ENCODE measurements at regions not wholly inside any gene's neighbourhood (a gene's known extent, or its start where the extent isn't known, plus 50 kb on each side); places are given as distances from the start of the nearest gene placed in this dataset.
"Not testable (repeated sequence)": the region's sequence is repeated elsewhere in the genome, so short reads cannot be mapped to it uniquely, and the experiment has no call there.

DNA sequence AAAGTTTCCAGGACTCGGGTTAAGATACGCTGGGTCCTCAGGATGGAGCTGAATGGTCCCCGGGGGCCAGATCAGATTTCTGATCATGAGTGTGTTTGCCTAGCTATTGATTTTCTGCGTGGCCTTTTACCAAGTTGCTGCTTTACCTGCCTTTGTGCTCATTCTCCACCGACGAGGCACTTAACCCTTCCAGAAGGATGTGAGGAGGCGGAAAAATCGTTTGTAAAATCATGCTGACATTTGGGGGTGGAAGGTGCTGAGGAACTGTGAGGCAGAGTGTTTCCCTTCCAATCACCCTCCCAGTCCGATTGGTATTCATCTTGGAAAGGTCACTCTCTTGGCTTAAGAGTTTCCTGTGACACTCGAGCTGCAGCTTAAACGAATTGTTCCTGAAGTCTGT lies 337.1 kb upstream of the KAZN start:
- Histone ChIP-seq H3K27me3 (ENCODE audit: control insufficient read depth in 2 of 2, insufficient read depth in 1 of 2, low read length in 1 of 2) (no peaks in the 10 kb centered on the region), H3K4me3 (ENCODE audit: low read length in 2 of 2) (no peak overlapping the region), H3K9me3 (ENCODE audit: control insufficient read depth in 2 of 2, insufficient read depth in 1 of 2, low read length in 1 of 2) (no peaks in the 10 kb centered on the region), H3K27ac (ENCODE audit: low read depth in 1 of 2, low read length in 1 of 2) (no peak overlapping the region), H3K4me1 (ENCODE audit: control insufficient read depth in 2 of 2, insufficient read depth in 2 of 2, low read length in 2 of 2) (no peaks in the 10 kb centered on the region), H3K36me3 (ENCODE audit: control insufficient read depth in 2 of 2, insufficient read depth in 2 of 2, low read length in 1 of 2) (no peaks in the 10 kb centered on the region)
- no peak for DNase-seq (ENCODE audit: low read depth in 6 of 9, low spot score in 9 of 9)
- 68% methylated on average over 11 of the region's 11 CpGs for WGBS

DNA sequence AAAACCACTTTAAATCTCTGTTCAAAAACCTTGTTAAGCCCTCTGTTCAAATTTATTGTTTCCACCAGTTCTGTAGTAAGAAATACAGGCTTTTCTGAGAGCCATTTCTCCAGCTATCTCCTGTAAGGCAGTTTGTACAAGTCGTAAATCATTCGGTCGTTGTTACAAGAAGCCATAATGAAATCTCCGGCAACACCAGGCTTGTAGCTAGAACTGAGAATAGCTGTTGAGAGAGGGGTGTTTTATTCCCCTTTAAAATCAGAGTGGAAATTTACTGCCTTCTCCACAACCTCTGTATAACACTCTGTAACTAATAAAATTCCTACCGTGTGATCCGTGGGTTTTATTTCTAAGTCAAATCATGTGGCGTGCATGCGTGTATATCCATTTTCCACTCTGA lies 335.8 kb upstream of the KAZN start:
- no peaks in the 10 kb centered on the region for H3K9me3 ChIP-seq (ENCODE audit: control insufficient read depth in 2 of 2, insufficient read depth in 1 of 2, low read length in 1 of 2)
- no peak for DNase-seq (ENCODE audit: low read depth in 6 of 9, low spot score in 9 of 9)
- H3K27ac ChIP-seq (ENCODE audit: low read depth in 1 of 2, low read length in 1 of 2) = no peak overlapping the region
- H3K4me3 ChIP-seq (ENCODE audit: low read length in 2 of 2) = no peak overlapping the region
- no peaks in the 10 kb centered on the region for H3K36me3 ChIP-seq (ENCODE audit: control insufficient read depth in 2 of 2, insufficient read depth in 2 of 2, low read length in 1 of 2)
- WGBS = 72% methylated on average over 8 of the region's 8 CpGs
- H3K27me3 ChIP-seq (ENCODE audit: control insufficient read depth in 2 of 2, insufficient read depth in 1 of 2, low read length in 1 of 2) = no peaks in the 10 kb centered on the region
- no peaks in the 10 kb centered on the region for H3K4me1 ChIP-seq (ENCODE audit: control insufficient read depth in 2 of 2, insufficient read depth in 2 of 2, low read length in 2 of 2)

DNA sequence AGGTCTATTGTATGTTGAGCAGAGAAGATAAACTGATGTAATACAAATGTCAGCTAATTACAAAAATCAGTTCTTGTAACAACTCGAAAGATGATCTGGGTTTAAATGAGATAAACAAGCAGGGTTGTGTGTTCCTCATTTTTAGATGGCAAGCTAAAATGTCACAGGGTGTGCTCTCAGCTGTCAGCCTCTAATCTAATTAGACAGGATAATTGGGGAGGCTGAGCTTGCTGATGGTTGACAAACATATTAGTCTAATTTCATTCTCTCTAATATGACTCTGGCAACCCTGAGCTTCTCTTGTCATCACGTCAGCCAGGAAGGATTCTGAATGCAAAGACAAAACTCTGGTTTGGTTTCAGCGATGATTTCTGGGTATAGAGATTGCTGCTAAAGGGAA lies 335.3 kb upstream of the KAZN start:
- Histone ChIP-seq H3K27me3 (ENCODE audit: control insufficient read depth in 2 of 2, insufficient read depth in 1 of 2, low read length in 1 of 2) (no peaks in the 10 kb centered on the region), H3K4me3 (ENCODE audit: low read length in 2 of 2) (no peak overlapping the region), H3K9me3 (ENCODE audit: control insufficient read depth in 2 of 2, insufficient read depth in 1 of 2, low read length in 1 of 2) (no peaks in the 10 kb centered on the region), H3K4me1 (ENCODE audit: control insufficient read depth in 2 of 2, insufficient read depth in 2 of 2, low read length in 2 of 2) (no peaks in the 10 kb centered on the region), H3K27ac (ENCODE audit: low read depth in 1 of 2, low read length in 1 of 2) (no peak overlapping the region), H3K36me3 (ENCODE audit: control insufficient read depth in 2 of 2, insufficient read depth in 2 of 2, low read length in 1 of 2) (no peaks in the 10 kb centered on the region)
- no peak for DNase-seq (ENCODE audit: low read depth in 6 of 9, low spot score in 9 of 9)
- 84% methylated on average over 3 of the region's 3 CpGs for whole genome bisulfite sequencing

DNA sequence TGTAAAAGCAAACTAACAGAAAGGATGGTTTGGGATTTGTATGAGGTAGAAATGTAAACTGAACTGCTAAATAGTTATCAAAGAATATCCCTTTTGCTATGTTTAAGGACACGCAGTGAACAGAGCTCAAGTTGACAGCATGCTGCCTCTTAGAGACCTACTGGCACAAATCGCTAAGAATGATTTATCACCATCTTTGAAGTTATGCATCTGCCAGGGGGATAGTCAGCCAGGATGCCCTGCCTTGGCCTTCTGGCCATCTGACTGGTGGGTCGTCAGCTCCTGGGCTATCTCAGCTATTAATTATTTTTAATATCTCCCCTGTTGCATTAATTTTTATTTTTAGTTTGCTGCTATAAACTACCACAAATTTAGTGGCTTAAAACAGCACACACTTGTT lies 334.8 kb upstream of the KAZN start:
- H3K27ac ChIP-seq (ENCODE audit: low read depth in 1 of 2, low read length in 1 of 2) = no peak overlapping the region
- H3K4me3 ChIP-seq (ENCODE audit: low read length in 2 of 2) = no peak overlapping the region
- H3K9me3 ChIP-seq (ENCODE audit: control insufficient read depth in 2 of 2, insufficient read depth in 1 of 2, low read length in 1 of 2) = no peaks in the 10 kb centered on the region
- no peak for DNase-seq (ENCODE audit: low read depth in 6 of 9, low spot score in 9 of 9)
- no peaks in the 10 kb centered on the region for H3K36me3 ChIP-seq (ENCODE audit: control insufficient read depth in 2 of 2, insufficient read depth in 2 of 2, low read length in 1 of 2)
- no peaks in the 10 kb centered on the region for H3K4me1 ChIP-seq (ENCODE audit: control insufficient read depth in 2 of 2, insufficient read depth in 2 of 2, low read length in 2 of 2)
- WGBS = 90% methylated on average over 3 of the region's 3 CpGs
- no peaks in the 10 kb centered on the region for H3K27me3 ChIP-seq (ENCODE audit: control insufficient read depth in 2 of 2, insufficient read depth in 1 of 2, low read length in 1 of 2)

DNA sequence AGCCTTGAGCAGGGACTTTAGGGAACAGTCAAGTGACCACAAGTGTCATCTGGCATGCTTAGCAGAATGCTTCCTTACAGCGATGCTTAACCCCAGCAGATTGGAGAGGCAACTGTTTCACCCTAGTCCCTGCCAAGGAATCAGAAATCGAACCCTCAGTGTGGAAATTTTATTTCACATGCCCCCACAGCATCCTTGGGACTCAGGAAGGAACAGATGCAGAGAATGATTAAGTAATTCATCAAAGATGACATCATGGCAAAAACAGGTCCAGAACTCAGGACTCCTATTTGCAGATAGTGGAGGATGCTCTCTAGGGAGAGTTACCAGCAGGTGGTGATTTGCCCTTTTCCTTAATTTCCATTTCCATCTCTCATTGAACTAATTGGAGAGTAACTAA lies 333.0 kb upstream of the KAZN start:
- WGBS = 90% methylated on average over 2 of the region's 2 CpGs
- Histone ChIP-seq H3K4me1 (ENCODE audit: control insufficient read depth in 2 of 2, insufficient read depth in 2 of 2, low read length in 2 of 2) (no peaks in the 10 kb centered on the region), H3K27me3 (ENCODE audit: control insufficient read depth in 2 of 2, insufficient read depth in 1 of 2, low read length in 1 of 2) (no peaks in the 10 kb centered on the region), H3K4me3 (ENCODE audit: low read length in 2 of 2) (no peak overlapping the region), H3K9me3 (ENCODE audit: control insufficient read depth in 2 of 2, insufficient read depth in 1 of 2, low read length in 1 of 2) (no peaks in the 10 kb centered on the region), H3K27ac (ENCODE audit: low read depth in 1 of 2, low read length in 1 of 2) (no peak overlapping the region), H3K36me3 (ENCODE audit: control insufficient read depth in 2 of 2, insufficient read depth in 2 of 2, low read length in 1 of 2) (no peaks in the 10 kb centered on the region)
- DNase-seq (ENCODE audit: low read depth in 6 of 9, low spot score in 9 of 9) = no peak

DNA sequence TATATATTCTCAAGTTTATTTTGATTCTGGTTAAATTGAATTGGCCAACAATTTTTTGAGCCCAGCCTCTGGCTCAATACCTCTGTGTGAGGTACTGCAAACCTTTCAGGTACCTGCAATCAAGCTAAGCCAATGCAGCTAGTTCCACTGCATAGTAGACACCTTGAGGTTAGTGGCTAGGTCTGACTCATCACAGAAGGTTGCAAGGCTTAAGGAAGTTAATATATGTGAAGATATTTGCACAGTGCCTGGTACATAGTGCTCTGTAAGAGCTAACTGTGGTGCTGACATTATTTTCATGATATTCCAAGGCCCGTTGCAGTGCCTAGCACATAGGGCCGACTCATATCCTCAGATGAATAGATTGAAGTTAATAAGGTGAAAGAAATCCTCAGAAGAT lies 330.5 kb upstream of the KAZN start:
- WGBS = 94% methylated on average over 2 of the region's 2 CpGs
- no peaks in the 10 kb centered on the region for H3K9me3 ChIP-seq (ENCODE audit: control insufficient read depth in 2 of 2, insufficient read depth in 1 of 2, low read length in 1 of 2)
- H3K4me1 ChIP-seq (ENCODE audit: control insufficient read depth in 2 of 2, insufficient read depth in 2 of 2, low read length in 2 of 2) = no peaks in the 10 kb centered on the region
- no peaks in the 10 kb centered on the region for H3K36me3 ChIP-seq (ENCODE audit: control insufficient read depth in 2 of 2, insufficient read depth in 2 of 2, low read length in 1 of 2)
- no peak overlapping the region for H3K4me3 ChIP-seq (ENCODE audit: low read length in 2 of 2)
- DNase-seq (ENCODE audit: low read depth in 6 of 9, low spot score in 9 of 9) = no peak
- no peak overlapping the region for H3K27ac ChIP-seq (ENCODE audit: low read depth in 1 of 2, low read length in 1 of 2)
- H3K27me3 ChIP-seq (ENCODE audit: control insufficient read depth in 2 of 2, insufficient read depth in 1 of 2, low read length in 1 of 2) = no peaks in the 10 kb centered on the region

DNA sequence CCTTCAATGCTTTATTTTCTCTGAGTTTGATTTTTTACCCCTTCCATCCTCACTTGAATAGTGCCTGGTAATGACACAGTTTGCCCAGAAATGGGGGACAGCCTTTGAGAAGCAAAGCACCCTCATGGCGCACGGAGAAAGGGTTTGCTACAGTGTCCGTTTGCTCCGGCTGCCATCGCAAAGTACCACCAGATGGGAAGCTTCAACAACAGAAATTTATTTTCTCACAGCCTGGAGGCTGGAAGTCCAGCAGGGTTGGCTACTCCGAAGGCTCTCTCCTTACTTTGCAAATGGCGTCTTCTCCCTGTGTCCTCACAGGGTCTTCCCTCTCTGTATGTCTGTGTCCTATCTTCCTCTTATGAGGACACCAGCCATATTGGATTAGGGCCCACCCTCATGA lies 327.7 kb upstream of the KAZN start:
- H3K4me1 ChIP-seq (ENCODE audit: control insufficient read depth in 2 of 2, insufficient read depth in 2 of 2, low read length in 2 of 2) = no peaks in the 10 kb centered on the region
- WGBS = 97% methylated on average over 7 of the region's 7 CpGs
- no peak for DNase-seq (ENCODE audit: low read depth in 6 of 9, low spot score in 9 of 9)
- H3K9me3 ChIP-seq (ENCODE audit: control insufficient read depth in 2 of 2, insufficient read depth in 1 of 2, low read length in 1 of 2) = no peaks in the 10 kb centered on the region
- no peaks in the 10 kb centered on the region for H3K27me3 ChIP-seq (ENCODE audit: control insufficient read depth in 2 of 2, insufficient read depth in 1 of 2, low read length in 1 of 2)
- no peaks in the 10 kb centered on the region for H3K36me3 ChIP-seq (ENCODE audit: control insufficient read depth in 2 of 2, insufficient read depth in 2 of 2, low read length in 1 of 2)
- H3K4me3 ChIP-seq (ENCODE audit: low read length in 2 of 2) = no peak overlapping the region
- H3K27ac ChIP-seq (ENCODE audit: low read depth in 1 of 2, low read length in 1 of 2) = no peak overlapping the region

DNA sequence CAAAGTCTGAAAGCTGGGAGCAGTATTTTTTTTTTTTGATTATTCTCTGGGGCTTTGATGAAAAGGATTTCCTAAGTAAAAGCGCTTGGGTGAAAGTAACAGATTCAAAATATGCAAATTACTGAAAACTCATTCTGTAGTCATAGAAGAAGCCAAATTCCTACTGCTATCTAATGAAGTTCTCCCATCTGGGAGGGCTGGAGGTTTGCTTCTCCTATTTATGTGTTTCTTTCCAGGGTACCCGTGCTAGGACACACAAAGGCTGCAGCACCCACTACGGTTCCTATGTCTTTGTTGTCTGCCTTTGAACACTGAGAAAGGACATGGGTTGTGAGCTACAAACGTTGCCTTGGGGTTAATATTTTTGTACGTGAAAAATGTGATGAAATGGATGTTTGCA lies 324.7 kb upstream of the KAZN start:
- DNase-seq (ENCODE audit: low read depth in 6 of 9, low spot score in 9 of 9) = no peak
- H3K9me3 ChIP-seq (ENCODE audit: control insufficient read depth in 2 of 2, insufficient read depth in 1 of 2, low read length in 1 of 2) = no peaks in the 10 kb centered on the region
- H3K27ac ChIP-seq (ENCODE audit: low read depth in 1 of 2, low read length in 1 of 2) = no peak overlapping the region
- no peaks in the 10 kb centered on the region for H3K27me3 ChIP-seq (ENCODE audit: control insufficient read depth in 2 of 2, insufficient read depth in 1 of 2, low read length in 1 of 2)
- 96% methylated on average over 5 of the region's 5 CpGs for WGBS
- H3K4me3 ChIP-seq (ENCODE audit: low read length in 2 of 2) = no peak overlapping the region
- H3K36me3 ChIP-seq (ENCODE audit: control insufficient read depth in 2 of 2, insufficient read depth in 2 of 2, low read length in 1 of 2) = no peaks in the 10 kb centered on the region
- H3K4me1 ChIP-seq (ENCODE audit: control insufficient read depth in 2 of 2, insufficient read depth in 2 of 2, low read length in 2 of 2) = no peaks in the 10 kb centered on the region

DNA sequence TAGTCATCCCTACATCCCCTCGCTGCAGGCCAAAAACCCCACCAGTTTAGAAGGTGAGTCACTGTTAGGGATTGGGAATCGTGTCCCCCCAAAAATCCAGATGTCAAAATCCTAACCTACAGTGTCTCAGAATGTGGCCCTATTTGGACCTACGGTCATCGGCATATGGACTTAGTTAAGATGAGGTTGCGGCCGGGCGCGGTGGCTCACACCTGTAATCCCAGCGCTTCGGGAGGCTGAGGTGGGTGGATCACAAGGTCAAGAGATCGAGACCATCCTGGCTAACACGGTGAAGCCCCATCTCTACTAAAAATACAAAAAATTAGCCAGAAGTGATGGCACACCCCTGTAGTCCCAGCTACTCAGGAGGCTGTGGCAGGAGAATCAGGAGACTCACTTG lies 318.6 kb upstream of the KAZN start:
- not testable (repeated sequence) for H3K27ac ChIP-seq (ENCODE audit: low read depth in 1 of 2, low read length in 1 of 2); H3K4me1 ChIP-seq (ENCODE audit: control insufficient read depth in 2 of 2, insufficient read depth in 2 of 2, low read length in 2 of 2); H3K4me3 ChIP-seq (ENCODE audit: low read length in 2 of 2); H3K9me3 ChIP-seq (ENCODE audit: control insufficient read depth in 2 of 2, insufficient read depth in 1 of 2, low read length in 1 of 2); H3K36me3 ChIP-seq (ENCODE audit: control insufficient read depth in 2 of 2, insufficient read depth in 2 of 2, low read length in 1 of 2); DNase-seq (ENCODE audit: low read depth in 6 of 9, low spot score in 9 of 9); H3K27me3 ChIP-seq (ENCODE audit: control insufficient read depth in 2 of 2, insufficient read depth in 1 of 2, low read length in 1 of 2)
- WGBS = 96% methylated on average over 12 of the region's 12 CpGs

DNA sequence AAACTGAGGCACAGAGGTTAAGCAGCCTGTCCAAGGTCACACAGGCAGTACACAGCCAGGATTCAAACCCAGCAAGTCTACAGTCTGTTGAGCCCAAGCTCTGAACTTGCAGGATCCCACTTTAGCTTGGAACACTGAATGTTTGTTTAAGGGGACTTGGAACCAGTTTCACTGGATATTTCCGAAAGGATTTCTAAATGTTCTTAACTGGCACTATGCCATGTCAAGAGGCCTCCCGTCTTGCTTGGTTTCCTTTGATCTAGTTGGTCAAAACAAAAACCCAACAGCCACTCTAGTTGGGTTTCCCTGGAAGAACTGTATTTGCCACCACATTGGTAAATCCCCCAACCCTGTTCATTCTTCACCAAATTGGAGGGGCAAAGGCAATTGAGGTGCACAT lies 317.6 kb upstream of the KAZN start:
- Histone ChIP-seq H3K27ac (ENCODE audit: low read depth in 1 of 2, low read length in 1 of 2) (no peak overlapping the region), H3K4me1 (ENCODE audit: control insufficient read depth in 2 of 2, insufficient read depth in 2 of 2, low read length in 2 of 2) (no peaks in the 10 kb centered on the region), H3K36me3 (ENCODE audit: control insufficient read depth in 2 of 2, insufficient read depth in 2 of 2, low read length in 1 of 2) (no peaks in the 10 kb centered on the region), H3K4me3 (ENCODE audit: low read length in 2 of 2) (no peak overlapping the region), H3K27me3 (ENCODE audit: control insufficient read depth in 2 of 2, insufficient read depth in 1 of 2, low read length in 1 of 2) (no peaks in the 10 kb centered on the region), H3K9me3 (ENCODE audit: control insufficient read depth in 2 of 2, insufficient read depth in 1 of 2, low read length in 1 of 2) (no peaks in the 10 kb centered on the region)
- WGBS = 92% methylated on average over 2 of the region's 2 CpGs
- no peak for DNase-seq (ENCODE audit: low read depth in 6 of 9, low spot score in 9 of 9)
